AML-193 (cell line): ENCODE measurements at regions not wholly inside any gene's neighbourhood (a gene's known extent, or its start where the extent isn't known, plus 50 kb on each side); places are given as distances from the start of the nearest gene placed in this dataset.
"Not testable (repeated sequence)": the region's sequence is repeated elsewhere in the genome, so short reads cannot be mapped to it uniquely, and the experiment has no call there.

Source experiments
- DNase-seq, 2 experiments: peaks; one replicate each; lab custom pipeline; 2025; lab: John Stamatoyannopoulos, UW

- no peak for DNase-seq
Measured at GRCh38 chr15:36406366-36406765, 173.1 kb upstream of the CDIN1 start.

GRCh38 chr15:36406911-36407310, 172.5 kb upstream of the CDIN1 start:
- no peak for DNase-seq

- no peak for DNase-seq
Measured at GRCh38 chr15:36407647-36408046, 171.8 kb upstream of the CDIN1 start.

GRCh38 chr15:36409819-36410218, 169.6 kb upstream of the CDIN1 start:
- no peak for DNase-seq

- DNase-seq: no peak
Measured at GRCh38 chr15:36414670-36415069, 164.8 kb upstream of the CDIN1 start.

GRCh38 chr15:36415643-36416042, 163.8 kb upstream of the CDIN1 start:
- DNase-seq: no peak

GRCh38 chr15:36422631-36423030, 156.8 kb upstream of the CDIN1 start:
- DNase-seq: no peak

- no peak for DNase-seq
Measured at GRCh38 chr15:36426691-36427090, 152.7 kb upstream of the CDIN1 start.

- DNase-seq: no peak
Measured at GRCh38 chr15:36428102-36428845, 151.2 kb upstream of the CDIN1 start.

- DNase-seq: no peak
Measured at GRCh38 chr15:36429707-36430106, 149.7 kb upstream of the CDIN1 start.

- no peak for DNase-seq
Measured at GRCh38 chr15:36430280-36430679, 149.1 kb upstream of the CDIN1 start.

GRCh38 chr15:36430726-36431265, 148.6 kb upstream of the CDIN1 start:
- no peak for DNase-seq

- no peak for DNase-seq
Measured at GRCh38 chr15:36432161-36432560, 147.3 kb upstream of the CDIN1 start.

- no peak for DNase-seq
Measured at GRCh38 chr15:36434177-36434576, 145.2 kb upstream of the CDIN1 start.

GRCh38 chr15:36438499-36438898, 140.9 kb upstream of the CDIN1 start:
- DNase-seq: no peak

- DNase-seq: no peak
Measured at GRCh38 chr15:36447373-36447772, 132.1 kb upstream of the CDIN1 start.

GRCh38 chr15:36448418-36448817, 131.0 kb upstream of the CDIN1 start:
- DNase-seq: no peak

- no peak for DNase-seq
Measured at GRCh38 chr15:36449084-36449661, 130.3 kb upstream of the CDIN1 start.

- no peak for DNase-seq
Measured at GRCh38 chr15:36449662-36450145, 129.7 kb upstream of the CDIN1 start.

- not testable (repeated sequence) for DNase-seq
Measured at GRCh38 chr15:36454244-36454643, 125.2 kb upstream of the CDIN1 start.

- no peak for DNase-seq
Measured at GRCh38 chr15:36458411-36458810, 121.0 kb upstream of the CDIN1 start.

- DNase-seq: no peak
Measured at GRCh38 chr15:36465304-36465703, 114.1 kb upstream of the CDIN1 start.

GRCh38 chr15:36468746-36469145, 110.7 kb upstream of the CDIN1 start:
- DNase-seq: no peak
